Heart left ventricle (tissue), 16 donors: ENCODE measurements at regions not wholly inside any gene's neighbourhood (a gene's known extent, or its start where the extent isn't known, plus 50 kb on each side); places are given as distances from the start of the nearest gene placed in this dataset.

Experiments
- ATAC-seq, 4 donors: fragments of 200-7000 bp; cut with Tn5 transposase; one replicate each; pipeline ENCODE4 v1.9.1; 2020 to 2022; ENCODE audit warnings: moderate library complexity in 4 of 4, mild to moderate bottlenecking in 3 of 4, moderate number of reproducible peaks in 1 of 4
- DNase-seq, 5 donors: peaks; one replicate each; pipeline ENCODE4 v3.0.0-alpha.2; 2020
- H3K27ac ChIP-seq, 12 donors: fragments of 200-600 bp; sonication (generic) in 4 of 12; one replicate each; pipeline versions ENCODE4 v1.5.0 to v1.8.0; 2016 to 2022; ENCODE audit warnings: mild to moderate bottlenecking in 2 of 12
- H3K27me3 ChIP-seq, 9 donors: fragments of 200-600 bp; sonication (generic) in 2 of 9; one replicate each; pipeline versions ENCODE4 v1.5.1 to v1.8.0; 2016 to 2022; ENCODE audit warnings: mild to moderate bottlenecking in 3 of 9
- H3K36me3 ChIP-seq, 9 donors: fragments of 200-600 bp; sonication (generic) in 2 of 9; one replicate each; pipeline versions ENCODE4 v1.5.0 to v1.8.0; 2018 to 2022; ENCODE audit warnings: mild to moderate bottlenecking in 2 of 9
- H3K4me1 ChIP-seq, 12 donors: fragments of 200-600 bp; sonication (generic) in 4 of 12; one replicate each; pipeline versions ENCODE4 v1.5.0 to v1.8.0; 2016 to 2022; ENCODE audit warnings: mild to moderate bottlenecking in 3 of 12
- H3K4me3 ChIP-seq, 12 donors: fragments of 200-600 bp; sonication (generic) in 4 of 12; one replicate each; pipeline versions ENCODE4 v1.5.0 to v1.8.0; 2017 to 2022; ENCODE audit warnings: mild to moderate bottlenecking in 9 of 12, moderate library complexity in 4 of 12
- H3K9me3 ChIP-seq, 12 donors: fragments of 200-600 bp; sonication (generic) in 4 of 12; one replicate each; pipeline versions ENCODE4 v1.5.0 to v1.8.0; 2016 to 2022; ENCODE audit warnings: mild to moderate bottlenecking in 1 of 12
- POLR2A ChIP-seq, 2 donors: fragments of 450-650 bp; IDR thresholded peaks; one replicate each; pipeline ENCODE4 v1.6.1; 2017; ENCODE audit warnings: antibody characterized with exemption in 2 of 2, mild to moderate bottlenecking in 2 of 2, moderate library complexity in 2 of 2
- WGBS, 4 donors: extraction: QIAGEN DNeasy Blood & Tissue Kit in 2 of 4; methylation state at CpG; one replicate each; pipeline versions ENCODE4 v1.1.5 to v1.1.7; 2013 to 2018; 5-methylcytosine and 5-hydroxymethylcytosine counted together
- intact Hi-C, 10 donors: fragments of 100-400 bp; cut with DNase I; formaldehyde crosslinking; loops; one replicate each; pipeline versions ENCODE4 v1.11.1 to v1.14.2; 2022
- TF ChIP-seq, protein P1 (sequence below), 12 donors: fragments of 200-600 bp; sonication (generic) in 4 of 12; IDR thresholded peaks; one replicate each; pipeline versions ENCODE4 v1.5.0 to v1.8.0; 2018 to 2022; ENCODE audit warnings: antibody characterized with exemption in 12 of 12, mild to moderate bottlenecking in 5 of 12
- donor health status: ischemic (EF 13 %, LVEDD 7.1; RV severe dilation, severe dysfunction).
- donor health status: healthy with polysubstance abuse.
- donor health status: DM: no; HTN: yes; CAD: no.
- donor health status: DM: no; HTN: no; CAD: no.
- donor health status: ischemic (EF 25% LVEDD 6.9; RV normal size, moderate dysfunction).
- donor health status: ischemic (EF 25% LVEDD 5.7; RV mildly dilated, moderate dysfunction).
- donor health status: healthy.
- donor health status: DM: yes; HTN: yes; CAD: no.
- donor health status: ischemic (EF 35%, LVEDD 5.7; RV mildly dilated, moderate dysfunction).
- donor health status: nonischemic (EF 11% LVEDD 7.7; RV severe dilation, severe dysfunction).
- donor health status: DM: yes; HTN: yes; CAD: no.
- donor health status: PGD.
- donor health status: ischemic (EF 29% LVEDD 5.4; RV normal size, mild dysfunction).
- donor health status: nonischemic (EF 23%, LVEDD 6.1; RV moderate dilation, normal function).

DNA sequence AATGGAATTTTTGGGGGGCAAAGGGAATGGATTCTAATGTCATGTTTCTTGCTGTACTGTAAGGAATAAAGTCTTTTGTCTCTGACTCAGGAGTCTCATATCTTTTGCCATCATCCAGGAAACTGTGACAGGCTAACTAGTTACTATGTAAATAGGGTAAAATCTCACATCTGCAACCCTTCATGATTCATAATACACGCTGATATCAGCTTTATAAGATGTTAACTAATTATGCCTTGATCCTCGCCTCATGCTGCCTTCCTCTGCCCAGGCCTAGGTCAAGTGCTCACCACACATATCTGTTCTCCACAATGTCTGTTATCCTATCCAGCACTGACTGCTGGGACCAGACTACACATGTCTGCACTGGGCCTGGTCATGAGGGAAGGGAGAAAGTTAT is 81.3 kb upstream of the CXCL12 start:
- ATAC-seq: no peak
- Histone ChIP-seq H3K9me3 (no peaks in the 10 kb centered on the region), H3K4me3 (no peak overlapping the region), H3K27me3 (peaks cover 0 to 16% (median 0%) of the 10 kb centered on the region in 9 donors), H3K4me1 (peaks cover 0 to 11% (median 0%) of the 10 kb centered on the region in 12 donors), H3K27ac (no peak overlapping the region), H3K36me3 (no peaks in the 10 kb centered on the region)
- TF ChIP-seq POLR2A (IDR thresholded peaks at IDR 0.05): no peak
- TF ChIP-seq, protein P1, sequence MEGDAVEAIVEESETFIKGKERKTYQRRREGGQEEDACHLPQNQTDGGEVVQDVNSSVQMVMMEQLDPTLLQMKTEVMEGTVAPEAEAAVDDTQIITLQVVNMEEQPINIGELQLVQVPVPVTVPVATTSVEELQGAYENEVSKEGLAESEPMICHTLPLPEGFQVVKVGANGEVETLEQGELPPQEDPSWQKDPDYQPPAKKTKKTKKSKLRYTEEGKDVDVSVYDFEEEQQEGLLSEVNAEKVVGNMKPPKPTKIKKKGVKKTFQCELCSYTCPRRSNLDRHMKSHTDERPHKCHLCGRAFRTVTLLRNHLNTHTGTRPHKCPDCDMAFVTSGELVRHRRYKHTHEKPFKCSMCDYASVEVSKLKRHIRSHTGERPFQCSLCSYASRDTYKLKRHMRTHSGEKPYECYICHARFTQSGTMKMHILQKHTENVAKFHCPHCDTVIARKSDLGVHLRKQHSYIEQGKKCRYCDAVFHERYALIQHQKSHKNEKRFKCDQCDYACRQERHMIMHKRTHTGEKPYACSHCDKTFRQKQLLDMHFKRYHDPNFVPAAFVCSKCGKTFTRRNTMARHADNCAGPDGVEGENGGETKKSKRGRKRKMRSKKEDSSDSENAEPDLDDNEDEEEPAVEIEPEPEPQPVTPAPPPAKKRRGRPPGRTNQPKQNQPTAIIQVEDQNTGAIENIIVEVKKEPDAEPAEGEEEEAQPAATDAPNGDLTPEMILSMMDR (IDR thresholded peaks at IDR 0.05): no peak
- WGBS, 4 donors: 91 to 98% (median 98%) methylated on average over 2 of the region's 2 CpGs
- intact Hi-C loops: no loop called here
- DNase-seq: no peak

DNA sequence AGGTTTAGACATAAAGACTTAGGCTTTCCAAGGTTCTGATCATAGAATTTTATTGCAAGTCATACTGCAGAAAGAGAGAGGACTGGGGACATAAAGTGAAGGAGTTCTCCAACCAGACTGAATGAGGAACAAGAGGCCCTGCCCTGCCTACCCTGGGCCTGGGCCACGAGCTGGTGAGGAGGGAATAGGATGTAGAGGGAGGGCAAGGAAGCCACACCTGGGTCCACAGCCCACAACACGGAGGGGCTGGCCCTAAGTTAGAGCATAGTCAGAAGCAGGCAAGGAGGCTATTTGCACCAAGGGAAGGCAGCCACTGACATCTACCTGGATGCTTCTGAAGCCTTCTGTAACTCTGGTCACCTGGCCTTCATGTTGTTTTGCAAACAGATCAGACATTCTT is 82.2 kb upstream of the CXCL12 start:
- ATAC-seq (no peak), DNase-seq (no peak)
- TF ChIP-seq, protein P1 (IDR thresholded peaks at IDR 0.05): no peak
- no peak for TF ChIP-seq POLR2A (IDR thresholded peaks at IDR 0.05)
- 81 to 90% (median 87%) methylated on average over 2 of the region's 2 CpGs for WGBS, 4 donors
- H3K4me1 ChIP-seq: peaks cover 0 to 11% (median 0%) of the 10 kb centered on the region in 12 donors
- peaks cover 0 to 16% (median 0%) of the 10 kb centered on the region in 9 donors for H3K27me3 ChIP-seq
- H3K27ac ChIP-seq: no peak overlapping the region
- no peaks in the 10 kb centered on the region for H3K36me3 ChIP-seq
- H3K9me3 ChIP-seq: no peaks in the 10 kb centered on the region
- intact Hi-C loops: no loop called here
- H3K4me3 ChIP-seq: no peak overlapping the region

DNA sequence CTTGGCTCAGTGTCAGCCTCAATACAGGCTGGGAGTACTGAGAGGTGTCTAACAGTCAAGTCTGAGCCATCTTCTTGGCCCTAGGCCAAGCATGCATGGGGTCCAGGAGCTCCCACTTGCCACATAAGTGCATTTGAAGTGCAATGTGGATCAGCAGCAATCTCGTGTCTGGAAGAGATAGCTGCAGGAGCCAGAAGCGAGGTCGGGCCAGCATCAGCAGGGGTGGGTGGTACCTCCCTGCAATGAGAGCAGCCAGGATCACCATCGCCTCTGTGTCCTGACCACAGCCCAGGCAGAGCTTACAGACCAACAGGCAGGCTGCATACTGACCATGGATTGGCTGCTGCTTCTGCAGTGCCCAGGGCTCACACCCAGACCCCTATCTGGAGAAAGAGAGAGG is 83.0 kb upstream of the CXCL12 start:
- no peaks in the 10 kb centered on the region for H3K36me3 ChIP-seq
- H3K27me3 ChIP-seq: peaks cover 0 to 16% (median 0%) of the 10 kb centered on the region in 9 donors
- DNase-seq: no peak
- WGBS, 4 donors: 64 to 73% (median 67%) methylated on average over 4 of the region's 4 CpGs
- H3K27ac ChIP-seq: no peak overlapping the region
- intact Hi-C loops: no loop called here
- ATAC-seq: no peak
- peaks cover 0 to 11% (median 0%) of the 10 kb centered on the region in 12 donors for H3K4me1 ChIP-seq
- no peaks in the 10 kb centered on the region for H3K9me3 ChIP-seq
- H3K4me3 ChIP-seq: no peak overlapping the region
- TF ChIP-seq, protein P1 (IDR thresholded peaks at IDR 0.05): no peak
- TF ChIP-seq POLR2A (IDR thresholded peaks at IDR 0.05): no peak

DNA sequence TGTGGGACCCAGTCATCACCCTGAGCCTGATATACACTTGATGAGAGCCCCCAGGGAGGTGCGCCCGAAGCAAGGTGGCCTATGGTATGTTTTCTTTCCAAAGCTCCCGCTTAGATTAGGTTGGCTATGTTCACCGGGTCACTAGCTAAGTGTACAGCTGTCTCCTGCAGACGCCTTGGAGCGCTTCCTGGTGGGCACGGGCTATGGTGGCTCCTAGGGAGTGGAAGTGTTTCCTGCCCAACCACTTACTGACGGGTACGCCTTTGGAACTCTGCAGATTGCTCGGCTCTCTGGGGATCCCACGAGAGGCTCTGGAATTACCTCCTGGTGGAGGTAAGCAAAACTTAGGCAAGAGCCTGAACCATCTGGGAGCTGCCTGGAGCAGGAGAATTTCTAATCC is 83.6 kb upstream of the CXCL12 start:
- Histone ChIP-seq H3K4me1 (peaks cover 0 to 6% (median 0%) of the 10 kb centered on the region in 12 donors), H3K27me3 (peaks cover 0 to 16% (median 0%) of the 10 kb centered on the region in 9 donors), H3K9me3 (no peaks in the 10 kb centered on the region), H3K4me3 (no peak overlapping the region), H3K27ac (no peak overlapping the region), H3K36me3 (no peaks in the 10 kb centered on the region)
- DNase-seq: no peak
- ATAC-seq: no peak
- no peak for TF ChIP-seq POLR2A (IDR thresholded peaks at IDR 0.05)
- TF ChIP-seq, protein P1 (IDR thresholded peaks at IDR 0.05): no peak
- intact Hi-C loops: no loop called here
- WGBS, 4 donors: 82 to 88% (median 86%) methylated on average over 8 to 11 of the region's 11 CpGs
